ENCODE measurements at regions not wholly inside any gene's neighbourhood (a gene's known extent, or its start where the extent isn't known, plus 50 kb on each side); places are given as distances from the start of the nearest gene placed in this dataset.

GRCh38 chr11:19398772-19399527 lies 158.2 kb upstream of the E2F8 start:
- intact Hi-C loops (cut with micrococcal nuclease; ENCODE audit: unreplicated experiment) = no loop called here
- Histone ChIP-seq H3K27me3 (replicated peaks; ENCODE audit: insufficient read depth, low read depth, low read length, poor library complexity) (no peaks in the 10 kb centered on the region), H3K4me3 (ENCODE audit: low read depth, low read length, poor library complexity, severe bottlenecking) (no peak overlapping the region), H3K9me3 (ENCODE audit: low read depth, low read length, poor library complexity, severe bottlenecking) (no peaks in the 10 kb centered on the region), H3K27ac (ENCODE audit: low read depth, low read length, poor library complexity, severe bottlenecking) (no peak overlapping the region), H3K4me1 (ENCODE audit: insufficient read depth, low read length, poor library complexity, severe bottlenecking) (no peaks in the 10 kb centered on the region), H3K36me3 (ENCODE audit: insufficient read depth, low read length, poor library complexity, severe bottlenecking) (no peaks in the 10 kb centered on the region)
- POLR2A ChIA-PET (ENCODE audit: low non-redundant PET) = no interaction called here
- TF ChIP-seq EZH2 (IDR thresholded peaks at IDR 0.05; ENCODE audit: borderline replicate concordance, low read depth, low read length, poor library complexity, severe bottlenecking) (no peak), CTCF (conservative IDR thresholded peaks at IDR 0.05; ENCODE audit: low read depth, low read length) (no peak)
- CTCF ChIA-PET = no interaction called here
- BruUV-seq (replicated peaks) = no TSS peak
- no peak for DNase-seq (ENCODE audit: low spot score)

- ChIA-PET CTCF (no interaction called here), POLR2A (ENCODE audit: low non-redundant PET) (no interaction called here)
- no peak for DNase-seq (ENCODE audit: low spot score)
- no peak for TF ChIP-seq EZH2 (IDR thresholded peaks at IDR 0.05; ENCODE audit: borderline replicate concordance, low read depth, low read length, poor library complexity, severe bottlenecking)
- no peak for TF ChIP-seq CTCF (conservative IDR thresholded peaks at IDR 0.05; ENCODE audit: low read depth, low read length)
- Histone ChIP-seq H3K27me3 (replicated peaks; ENCODE audit: insufficient read depth, low read depth, low read length, poor library complexity) (no peaks in the 10 kb centered on the region), H3K9me3 (ENCODE audit: low read depth, low read length, poor library complexity, severe bottlenecking) (no peaks in the 10 kb centered on the region), H3K27ac (ENCODE audit: low read depth, low read length, poor library complexity, severe bottlenecking) (no peak overlapping the region), H3K36me3 (ENCODE audit: insufficient read depth, low read length, poor library complexity, severe bottlenecking) (no peaks in the 10 kb centered on the region), H3K4me1 (ENCODE audit: insufficient read depth, low read length, poor library complexity, severe bottlenecking) (no peaks in the 10 kb centered on the region), H3K4me3 (ENCODE audit: low read depth, low read length, poor library complexity, severe bottlenecking) (no peak overlapping the region)
- BruUV-seq (replicated peaks) = no TSS peak
- intact Hi-C loops (cut with micrococcal nuclease; ENCODE audit: unreplicated experiment) = no loop called here
These were observed 157.5 kb upstream of the E2F8 start for GRCh38 chr11:19398273-19398672.

- TF ChIP-seq EZH2 (IDR thresholded peaks at IDR 0.05; ENCODE audit: borderline replicate concordance, low read depth, low read length, poor library complexity, severe bottlenecking) (no peak), CTCF (conservative IDR thresholded peaks at IDR 0.05; ENCODE audit: low read depth, low read length) (no peak)
- H3K27ac ChIP-seq (ENCODE audit: low read depth, low read length, poor library complexity, severe bottlenecking) = no peak overlapping the region
- H3K9me3 ChIP-seq (ENCODE audit: low read depth, low read length, poor library complexity, severe bottlenecking) = no peaks in the 10 kb centered on the region
- intact Hi-C loops (cut with micrococcal nuclease; ENCODE audit: unreplicated experiment) = no loop called here
- ChIA-PET CTCF (no interaction called here), POLR2A (ENCODE audit: low non-redundant PET) (no interaction called here)
- no peaks in the 10 kb centered on the region for H3K27me3 ChIP-seq (replicated peaks; ENCODE audit: insufficient read depth, low read depth, low read length, poor library complexity)
- no TSS peak for BruUV-seq (replicated peaks)
- no peak overlapping the region for H3K4me3 ChIP-seq (ENCODE audit: low read depth, low read length, poor library complexity, severe bottlenecking)
- no peaks in the 10 kb centered on the region for H3K4me1 ChIP-seq (ENCODE audit: insufficient read depth, low read length, poor library complexity, severe bottlenecking)
- no peak for DNase-seq (ENCODE audit: low spot score)
- no peaks in the 10 kb centered on the region for H3K36me3 ChIP-seq (ENCODE audit: insufficient read depth, low read length, poor library complexity, severe bottlenecking)
These were observed 154.3 kb upstream of the E2F8 start for GRCh38 chr11:19395050-19395449.

Measured in A673 (cell line).